ENCODE measurements at regions not wholly inside any gene's neighbourhood (a gene's known extent, or its start where the extent isn't known, plus 50 kb on each side); places are given as distances from the start of the nearest gene placed in this dataset.
A peak's percentile ranks its signal among the peaks of the same experiment; 100 is the strongest.
"Not testable (repeated sequence)": the region's sequence is repeated elsewhere in the genome, so short reads cannot be mapped to it uniquely, and the experiment has no call there.

DNA sequence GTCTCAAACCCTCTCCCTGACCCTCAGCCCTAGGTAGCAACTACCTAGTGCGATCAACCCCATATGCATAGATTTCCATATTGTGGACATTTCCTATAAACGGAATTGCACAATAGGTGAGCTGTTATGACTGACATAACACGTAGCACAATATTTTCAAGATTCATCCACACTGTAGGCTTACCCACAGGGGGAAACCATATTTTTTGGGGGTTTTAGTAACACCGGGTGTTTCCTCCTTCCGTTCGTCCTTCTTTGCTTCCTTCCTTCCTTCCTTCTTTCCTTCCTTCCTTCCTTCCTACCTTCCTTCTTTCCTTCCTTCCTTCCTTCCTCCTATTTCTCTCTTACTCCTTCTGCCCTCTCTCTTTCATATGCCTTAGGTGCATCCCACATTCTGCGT is 524.2 kb downstream of the CWH43 start:
- not testable (repeated sequence) for ATAC-seq
- 52 to 67% methylated on average over 6 of the region's 7 CpGs for WGBS, 2 donors
- peak; percentile 92 for FAIRE-seq

GRCh38 chr4:49511353-49511752 is 525.3 kb downstream of the CWH43 start:
- intact Hi-C loops (cut with DNase I); H3K27ac ChIP-seq; H3K4me3 ChIP-seq; H3K27me3 ChIP-seq; FAIRE-seq; DNase-seq; H3K9me3 ChIP-seq; ATAC-seq; H3K4me1 ChIP-seq; H3K36me3 ChIP-seq: not testable (repeated sequence)
- 39 to 46% methylated on average over 10 of the region's 10 CpGs for WGBS, 2 donors

More for the DNA sequence above, 524.2 kb downstream of the CWH43 start:
- DNase-seq; intact Hi-C loops (cut with DNase I); H3K4me1 ChIP-seq; H3K9me3 ChIP-seq; H3K27me3 ChIP-seq; H3K36me3 ChIP-seq; H3K27ac ChIP-seq; H3K4me3 ChIP-seq: not testable (repeated sequence)

DNA sequence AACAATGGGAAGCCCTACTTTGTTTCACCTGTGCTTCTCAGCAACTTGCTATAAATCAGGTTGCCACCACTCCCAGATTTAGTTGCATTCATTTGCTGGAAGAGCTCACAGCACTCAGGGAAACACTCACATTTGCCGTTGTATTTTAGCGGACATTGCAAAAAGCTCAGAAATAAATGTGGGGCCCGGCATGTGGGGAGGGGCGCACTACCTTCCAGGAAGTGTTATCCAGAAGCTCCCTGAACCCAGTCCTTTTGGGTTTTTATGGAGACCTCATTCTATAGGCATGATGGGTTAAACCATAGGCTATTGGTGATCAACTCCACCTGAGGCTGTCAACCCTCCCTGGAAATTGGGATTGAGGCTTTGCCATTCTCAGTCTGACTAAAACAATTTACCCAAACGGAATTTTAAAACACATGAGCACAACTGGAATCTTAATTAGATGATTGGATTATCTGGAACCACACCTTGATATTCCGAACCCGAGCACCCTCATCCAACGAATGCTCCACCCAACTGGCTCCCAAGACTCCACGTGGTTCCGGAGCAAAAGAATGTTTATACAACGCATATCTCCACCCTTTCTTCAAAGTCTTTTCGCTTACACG is 525.9 kb downstream of the CWH43 start:
- H3K27ac ChIP-seq; H3K4me3 ChIP-seq; H3K36me3 ChIP-seq; H3K9me3 ChIP-seq; H3K4me1 ChIP-seq; intact Hi-C loops (cut with DNase I); ATAC-seq; FAIRE-seq; H3K27me3 ChIP-seq: not testable (repeated sequence)
- peak in 2 of 6 donors; percentile 6 to 32 for DNase-seq
- WGBS, 2 donors = 48 to 53% methylated on average over 13 of the region's 13 CpGs

DNA sequence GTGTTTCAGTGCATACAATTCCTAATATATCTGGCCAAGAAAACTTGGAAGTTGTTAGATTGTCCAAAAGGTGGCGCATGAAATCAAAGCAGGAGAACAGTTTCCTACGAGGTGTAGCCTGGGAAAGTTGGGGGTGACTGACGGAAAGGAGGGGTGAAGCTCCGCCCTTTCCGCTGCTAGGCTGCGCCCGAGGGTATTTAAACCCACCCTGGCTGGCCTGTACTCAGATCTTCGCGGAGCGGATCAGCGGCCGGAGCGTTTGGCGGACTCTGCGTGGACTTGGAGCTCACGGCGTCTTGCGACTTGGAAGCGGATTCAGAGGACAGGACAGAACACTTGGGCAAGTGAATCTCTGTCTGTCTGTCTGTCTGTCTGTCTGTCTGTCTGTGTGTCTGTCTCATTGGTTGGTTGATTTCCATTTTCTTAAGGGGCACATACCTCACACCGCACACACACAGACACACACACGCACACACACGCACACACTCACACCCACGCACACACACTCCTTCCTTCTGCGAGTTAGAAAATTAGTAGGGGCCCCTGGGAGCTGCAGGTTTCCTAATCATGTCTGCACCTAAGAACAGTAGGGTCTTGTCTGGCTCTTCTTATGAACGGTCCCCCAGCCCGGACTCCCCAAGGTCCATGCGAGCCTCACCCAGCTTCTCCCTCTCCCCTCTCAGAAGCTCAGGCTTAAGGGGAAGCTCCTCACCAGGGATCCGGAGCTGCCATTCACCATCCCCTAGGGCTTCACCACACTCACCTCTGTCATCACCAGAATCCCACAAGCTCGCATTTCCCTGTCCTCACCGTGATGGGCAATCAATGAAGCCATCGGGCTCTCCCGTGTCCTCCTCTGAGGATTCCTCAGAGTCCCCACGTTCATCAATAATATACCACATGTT is 526.8 kb downstream of the CWH43 start:
- H3K27ac ChIP-seq; ATAC-seq; intact Hi-C loops (cut with DNase I); H3K4me3 ChIP-seq; FAIRE-seq; H3K36me3 ChIP-seq; H3K9me3 ChIP-seq; H3K4me1 ChIP-seq; H3K27me3 ChIP-seq: not testable (repeated sequence)
- DNase-seq = peak in 4 of 6 donors; percentile 28 to 71 (median 50)
- WGBS, 2 donors = 65 to 68% methylated on average over 32 to 33 of the region's 33 CpGs

DNA sequence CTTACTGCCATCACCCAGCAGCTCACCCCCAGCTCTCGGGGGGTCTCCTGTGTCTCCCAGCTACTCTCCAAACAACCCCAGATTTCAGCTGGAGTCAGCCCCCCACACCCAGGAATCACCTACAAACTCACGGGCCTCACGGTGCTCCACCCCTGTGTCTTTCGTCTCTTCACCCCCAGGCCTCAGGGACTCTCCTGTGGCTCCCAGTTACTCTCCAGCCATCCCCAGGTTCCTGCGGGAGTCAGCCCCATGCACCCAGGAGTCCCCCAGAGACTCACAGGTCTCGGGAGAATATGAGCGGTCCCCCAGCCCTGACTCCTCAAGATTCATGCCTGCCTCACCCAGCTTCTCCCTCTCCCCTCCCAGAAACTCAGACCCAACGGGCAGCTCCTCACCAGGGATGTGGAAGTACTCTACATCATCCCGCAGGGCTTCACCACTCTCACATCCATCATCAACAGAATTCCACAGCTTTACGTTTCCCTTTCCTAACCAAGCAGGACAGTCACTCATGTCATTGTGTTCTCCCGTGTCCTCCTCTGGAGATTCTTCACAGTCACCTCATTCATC is 527.6 kb downstream of the CWH43 start:
- ATAC-seq; H3K4me1 ChIP-seq; H3K9me3 ChIP-seq; H3K27ac ChIP-seq; intact Hi-C loops (cut with DNase I); FAIRE-seq; H3K27me3 ChIP-seq; H3K4me3 ChIP-seq; H3K36me3 ChIP-seq: not testable (repeated sequence)
- 49 to 61% methylated on average over 7 to 8 of the region's 11 CpGs for WGBS, 2 donors
- peak in 2 of 6 donors; percentile 18 to 62 for DNase-seq

DNA sequence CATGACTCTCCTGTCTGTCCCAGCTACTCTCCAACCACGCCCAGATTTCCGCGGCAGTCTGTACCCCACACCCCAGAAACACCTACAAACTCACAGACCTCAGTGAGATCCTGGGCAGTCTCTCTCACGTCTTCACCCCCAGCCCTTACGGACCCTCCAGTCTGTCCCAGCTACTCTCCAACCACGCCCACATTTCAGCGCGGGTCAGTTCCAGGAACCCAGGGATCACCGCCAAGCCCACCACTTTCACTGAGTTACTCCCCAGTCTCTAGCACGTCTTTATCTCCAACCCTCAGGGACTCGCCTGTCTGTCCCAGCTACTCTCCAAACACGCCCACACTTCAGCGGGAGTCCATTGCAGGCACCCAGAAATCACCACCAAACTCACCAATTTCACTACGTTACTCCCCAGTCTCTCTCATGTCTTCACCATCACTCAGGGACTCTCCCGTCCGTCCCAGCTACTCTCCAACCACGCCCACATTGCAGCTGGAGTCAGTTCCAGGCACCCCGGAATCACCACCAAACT is 528.2 kb downstream of the CWH43 start:
- H3K27ac ChIP-seq; H3K4me1 ChIP-seq; H3K9me3 ChIP-seq; intact Hi-C loops (cut with DNase I); ATAC-seq; FAIRE-seq; H3K4me3 ChIP-seq; H3K36me3 ChIP-seq; H3K27me3 ChIP-seq: not testable (repeated sequence)
- DNase-seq = peak in 4 of 6 donors; percentile 27 to 66 (median 50)
- WGBS, 2 donors = 48 to 54% methylated on average over 16 of the region's 18 CpGs

GRCh38 chr4:49514841-49515240 is 528.8 kb downstream of the CWH43 start:
- intact Hi-C loops (cut with DNase I); H3K9me3 ChIP-seq; H3K27me3 ChIP-seq; H3K36me3 ChIP-seq; ATAC-seq; H3K4me3 ChIP-seq; H3K27ac ChIP-seq; FAIRE-seq; H3K4me1 ChIP-seq: not testable (repeated sequence)
- WGBS, 2 donors = 47 to 66% methylated on average over 6 of the region's 6 CpGs
- peak in 2 of 6 donors; percentile 7 to 24 for DNase-seq

DNA sequence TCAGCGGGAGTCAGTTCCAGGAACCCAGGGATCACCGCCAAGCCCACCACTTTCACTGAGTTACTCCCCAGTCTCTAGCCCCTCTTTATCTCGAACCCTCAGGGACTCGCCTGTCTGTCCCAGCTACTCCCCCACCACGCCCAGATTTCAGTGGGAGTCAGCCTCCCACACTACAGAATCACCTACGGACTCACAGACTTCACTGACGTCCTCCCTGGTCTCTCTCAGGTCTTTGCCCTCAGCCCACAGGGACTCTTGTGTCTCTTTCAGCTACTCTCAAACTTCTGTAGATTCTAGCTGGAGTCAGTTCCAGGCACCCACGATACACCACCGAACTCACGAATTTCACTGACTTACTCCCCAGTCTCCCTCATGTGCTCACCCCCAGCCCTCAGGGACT is 529.2 kb downstream of the CWH43 start:
- intact Hi-C loops (cut with DNase I); DNase-seq; ATAC-seq; H3K4me1 ChIP-seq; FAIRE-seq; H3K27me3 ChIP-seq; H3K36me3 ChIP-seq; H3K27ac ChIP-seq; H3K4me3 ChIP-seq; H3K9me3 ChIP-seq: not testable (repeated sequence)
- WGBS, 2 donors = 55 to 65% methylated on average over 10 of the region's 10 CpGs

- H3K4me1 ChIP-seq; H3K36me3 ChIP-seq; ATAC-seq; intact Hi-C loops (cut with DNase I); H3K27me3 ChIP-seq; FAIRE-seq; H3K4me3 ChIP-seq; H3K9me3 ChIP-seq; H3K27ac ChIP-seq: not testable (repeated sequence)
- DNase-seq = peak in 1 of 6 donors; percentile 9
- WGBS, 2 donors = 61 to 63% methylated on average over 15 of the region's 15 CpGs
Measured at GRCh38 chr4:49516096-49516495, 530.0 kb downstream of the CWH43 start.
